GM12864 (cell line): ENCODE measurements at regions not wholly inside any gene's neighbourhood (a gene's known extent, or its start where the extent isn't known, plus 50 kb on each side); places are given as distances from the start of the nearest gene placed in this dataset.

Source experiments
- DNase-seq: peaks from one replicate; pipeline ENCODE4 v3.0.0-alpha.2; 2011; ENCODE audit warnings: low read depth
- H3K4me3 ChIP-seq: 2 replicates; pipeline ENCODE4 v1.5.1; 2011; ENCODE audit warnings: mild to moderate bottlenecking, low read depth, low read length, control low read depth
- TF ChIP-seq, protein P1 (sequence below): IDR thresholded peaks from 2 replicates; pipeline ENCODE4 v1.5.1; 2011; ENCODE audit warnings: low read depth, mild to moderate bottlenecking, moderate library complexity, low read length, control low read depth, inconsistent platforms; ENCODE audit errors: missing control alignments

DNA sequence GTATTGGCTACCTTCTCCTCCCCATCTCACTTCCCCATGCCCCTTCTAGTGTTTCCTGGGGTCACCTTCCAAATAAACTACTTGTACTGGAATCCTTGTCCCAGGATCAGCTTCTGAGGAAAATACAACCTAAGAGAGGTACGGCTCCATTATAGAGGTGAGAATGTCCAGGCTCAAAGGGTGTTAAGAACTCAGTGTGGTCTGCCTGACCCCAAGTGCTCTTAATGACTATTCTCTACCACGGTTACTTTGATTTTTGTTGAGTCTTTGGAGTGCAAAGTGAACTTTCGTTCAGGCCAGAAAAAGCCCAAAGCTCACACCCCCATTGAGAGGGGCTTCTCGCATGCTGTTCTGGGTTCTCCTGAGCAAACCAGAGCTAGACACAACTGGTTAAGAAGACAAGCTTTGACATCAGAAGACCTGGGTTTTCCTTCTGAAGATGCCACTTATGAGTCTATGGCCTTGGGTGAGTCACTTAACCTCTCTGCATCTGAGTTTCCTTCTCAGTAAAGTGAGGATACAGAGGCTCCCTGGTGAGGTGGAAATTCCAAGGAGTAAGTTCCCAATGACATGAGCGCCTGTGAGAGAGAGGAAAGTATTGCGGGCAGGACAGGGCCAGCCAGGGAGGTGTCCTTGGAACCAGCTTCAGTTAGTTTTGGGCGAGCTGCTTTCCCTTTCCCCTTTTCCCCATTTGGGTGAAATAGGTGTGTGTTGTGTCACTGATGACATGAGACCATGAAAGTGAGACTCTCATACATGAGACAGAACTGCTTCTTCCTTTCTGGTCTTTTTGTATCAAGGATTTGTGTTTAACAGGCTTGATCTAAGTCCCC is 475.0 kb upstream of the PROK2 start:
- TF ChIP-seq, protein P1, sequence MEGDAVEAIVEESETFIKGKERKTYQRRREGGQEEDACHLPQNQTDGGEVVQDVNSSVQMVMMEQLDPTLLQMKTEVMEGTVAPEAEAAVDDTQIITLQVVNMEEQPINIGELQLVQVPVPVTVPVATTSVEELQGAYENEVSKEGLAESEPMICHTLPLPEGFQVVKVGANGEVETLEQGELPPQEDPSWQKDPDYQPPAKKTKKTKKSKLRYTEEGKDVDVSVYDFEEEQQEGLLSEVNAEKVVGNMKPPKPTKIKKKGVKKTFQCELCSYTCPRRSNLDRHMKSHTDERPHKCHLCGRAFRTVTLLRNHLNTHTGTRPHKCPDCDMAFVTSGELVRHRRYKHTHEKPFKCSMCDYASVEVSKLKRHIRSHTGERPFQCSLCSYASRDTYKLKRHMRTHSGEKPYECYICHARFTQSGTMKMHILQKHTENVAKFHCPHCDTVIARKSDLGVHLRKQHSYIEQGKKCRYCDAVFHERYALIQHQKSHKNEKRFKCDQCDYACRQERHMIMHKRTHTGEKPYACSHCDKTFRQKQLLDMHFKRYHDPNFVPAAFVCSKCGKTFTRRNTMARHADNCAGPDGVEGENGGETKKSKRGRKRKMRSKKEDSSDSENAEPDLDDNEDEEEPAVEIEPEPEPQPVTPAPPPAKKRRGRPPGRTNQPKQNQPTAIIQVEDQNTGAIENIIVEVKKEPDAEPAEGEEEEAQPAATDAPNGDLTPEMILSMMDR: no peak
- DNase-seq: no peak
- no peak overlapping the region for H3K4me3 ChIP-seq

DNA sequence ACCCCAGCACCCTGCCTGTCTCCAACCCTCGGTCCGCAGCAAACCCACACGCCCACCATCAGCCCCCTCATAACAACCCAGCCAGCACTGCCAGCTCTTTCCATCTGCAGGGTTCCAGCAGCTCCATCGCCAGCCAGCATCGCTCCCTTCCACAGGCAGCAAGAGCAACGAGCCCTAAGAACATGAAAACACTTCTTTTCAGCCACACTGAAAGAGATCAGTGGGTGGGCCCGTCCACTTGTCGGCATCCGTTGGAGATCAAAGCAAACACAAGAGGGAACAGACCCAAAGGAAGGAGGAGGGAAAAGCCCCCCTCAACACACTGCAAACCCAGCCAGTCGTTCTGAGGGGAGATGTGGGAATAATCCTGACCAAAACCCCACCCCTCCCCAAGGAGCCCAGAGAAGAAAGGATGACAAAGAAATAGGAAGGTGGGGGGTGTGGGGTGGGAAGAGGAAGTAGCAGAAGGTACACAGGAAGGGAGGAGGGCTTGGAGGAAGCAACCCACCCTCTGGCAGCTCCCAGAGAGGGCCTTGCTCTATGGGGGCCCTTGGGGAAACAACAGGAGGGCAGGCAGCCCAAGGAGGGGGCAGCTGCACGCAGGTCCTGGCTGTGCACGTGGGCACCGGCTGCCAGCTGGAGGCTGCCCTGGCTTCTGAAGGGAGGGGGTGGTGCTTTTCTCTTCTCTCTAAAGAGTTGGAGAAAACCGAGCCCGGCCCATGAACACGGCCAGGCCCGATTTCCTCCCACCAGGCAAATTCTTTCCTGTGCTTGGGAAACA is 473.6 kb upstream of the PROK2 start:
- TF ChIP-seq, protein P1: no peak
- DNase-seq: no peak
- H3K4me3 ChIP-seq: no peak overlapping the region

- no peak for DNase-seq
- H3K4me3 ChIP-seq: no peak overlapping the region
- TF ChIP-seq, protein P1: no peak
Measured at GRCh38 chr3:72257738-72258137, 472.8 kb upstream of the PROK2 start.

DNA sequence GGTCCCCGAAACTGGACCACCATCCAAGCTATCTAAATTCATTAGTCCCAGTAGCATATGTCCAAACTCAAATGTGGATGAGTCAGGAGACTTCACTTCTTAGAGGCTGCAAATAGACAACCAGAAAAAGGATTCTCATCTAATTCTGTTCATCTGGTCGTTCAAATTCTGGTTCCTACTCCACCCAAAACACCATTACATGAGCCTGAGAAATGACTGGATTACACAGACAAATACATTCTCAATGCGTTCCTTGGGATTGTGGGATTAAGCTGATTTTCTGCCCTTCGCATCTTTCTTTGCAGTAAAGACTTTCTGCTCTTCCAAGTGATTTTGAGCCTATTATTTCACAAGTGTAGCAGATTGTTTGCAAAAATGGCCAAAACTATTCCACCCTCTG is 472.3 kb upstream of the PROK2 start:
- DNase-seq: no peak
- H3K4me3 ChIP-seq: no peak overlapping the region
- TF ChIP-seq, protein P1: no peak

- H3K4me3 ChIP-seq: no peak overlapping the region
- TF ChIP-seq, protein P1: no peak
- DNase-seq: no peak
Measured at GRCh38 chr3:72256716-72257115, 471.8 kb upstream of the PROK2 start.

- DNase-seq: no peak
- H3K4me3 ChIP-seq: no peak overlapping the region
- TF ChIP-seq, protein P1: no peak
Measured at GRCh38 chr3:72255791-72256559, 471.0 kb upstream of the PROK2 start.
